Hepatocyte (in vitro differentiated cells): ENCODE measurements at regions not wholly inside any gene's neighbourhood (a gene's known extent, or its start where the extent isn't known, plus 50 kb on each side); places are given as distances from the start of the nearest gene placed in this dataset.
"Not testable (repeated sequence)": the region's sequence is repeated elsewhere in the genome, so short reads cannot be mapped to it uniquely, and the experiment has no call there.

Experiments
- DNase-seq: peaks from one replicate; pipeline ENCODE4 v3.0.0-alpha.2; 2016; ENCODE audit warnings: low spot score
- H2AFZ ChIP-seq: fragments of 200-600 bp; sonication (generic); 2 replicates; pipeline ENCODE4 v1.6.0; 2016; ENCODE audit warnings: antibody characterized with exemption, mild to moderate bottlenecking
- H3K27ac ChIP-seq: fragments of 200-600 bp; sonication (generic); 2 replicates; pipeline ENCODE4 v1.5.1; 2016; ENCODE audit warnings: mild to moderate bottlenecking
- H3K27me3 ChIP-seq: fragments of 200-600 bp; sonication (generic); 2 replicates; pipeline ENCODE4 v1.6.1; 2016
- H3K36me3 ChIP-seq: fragments of 200-600 bp; sonication (generic); replicated peaks from 2 replicates; pipeline ENCODE4 v1.5.1; 2016; ENCODE audit warnings: low read depth; ENCODE audit not compliant: insufficient read depth
- H3K4me1 ChIP-seq: fragments of 200-600 bp; sonication (generic); 2 replicates; pipeline ENCODE4 v1.5.1; 2016; ENCODE audit warnings: mild to moderate bottlenecking, moderate library complexity; ENCODE audit not compliant: insufficient read depth
- H3K4me2 ChIP-seq: fragments of 200-600 bp; sonication (generic); 2 replicates; pipeline ENCODE4 v1.6.0; 2016
- H3K4me3 ChIP-seq: fragments of 200-600 bp; sonication (generic); 2 replicates; pipeline ENCODE4 v1.5.1; 2016; ENCODE audit warnings: mild to moderate bottlenecking
- H3K79me2 ChIP-seq: fragments of 200-600 bp; sonication (generic); 2 replicates; pipeline ENCODE4 v1.6.0; 2017; ENCODE audit warnings: mild to moderate bottlenecking
- H3K9me2 ChIP-seq: fragments of 200-600 bp; sonication (generic); replicated peaks from 2 replicates; pipeline ENCODE4 v1.6.0; 2017; ENCODE audit warnings: mild to moderate bottlenecking; ENCODE audit not compliant: insufficient read depth
- H3K9me3 ChIP-seq: fragments of 200-600 bp; sonication (generic); 2 replicates; pipeline ENCODE4 v1.5.1; 2016; ENCODE audit warnings: low read depth, mild to moderate bottlenecking
- H4K20me1 ChIP-seq: fragments of 200-600 bp; sonication (generic); 2 replicates; pipeline ENCODE4 v1.6.0; 2016; ENCODE audit warnings: mild to moderate bottlenecking; ENCODE audit not compliant: insufficient read depth, poor library complexity, severe bottlenecking
- EZH2 ChIP-seq: fragments of 200-600 bp; sonication (generic); IDR thresholded peaks from 2 replicates; pipeline ENCODE4 v1.6.1; 2016; ENCODE audit warnings: antibody characterized with exemption, mild to moderate bottlenecking, borderline replicate concordance
- EZH2phosphoT487 ChIP-seq: fragments of 200-600 bp; sonication (generic); IDR thresholded peaks from one replicate; pipeline ENCODE4 v1.6.1; 2018; ENCODE audit warnings: antibody characterized with exemption, mild to moderate bottlenecking, low read depth, moderate library complexity; ENCODE audit not compliant: unreplicated experiment, severe bottlenecking
- WGBS: methylation state at CpG from one replicate; pipeline ENCODE4 v1.1.6; 2016; ENCODE audit warnings: low lambda C conversion rate; ENCODE audit errors: missing lambda C conversion rate; 5-methylcytosine and 5-hydroxymethylcytosine counted together
- TF ChIP-seq, protein P1 (sequence below): fragments of 200-600 bp; sonication (generic); IDR thresholded peaks from 2 replicates; pipeline ENCODE4 v1.5.1; 2016; ENCODE audit warnings: antibody characterized with exemption, mild to moderate bottlenecking; ENCODE audit not compliant: poor library complexity

DNA sequence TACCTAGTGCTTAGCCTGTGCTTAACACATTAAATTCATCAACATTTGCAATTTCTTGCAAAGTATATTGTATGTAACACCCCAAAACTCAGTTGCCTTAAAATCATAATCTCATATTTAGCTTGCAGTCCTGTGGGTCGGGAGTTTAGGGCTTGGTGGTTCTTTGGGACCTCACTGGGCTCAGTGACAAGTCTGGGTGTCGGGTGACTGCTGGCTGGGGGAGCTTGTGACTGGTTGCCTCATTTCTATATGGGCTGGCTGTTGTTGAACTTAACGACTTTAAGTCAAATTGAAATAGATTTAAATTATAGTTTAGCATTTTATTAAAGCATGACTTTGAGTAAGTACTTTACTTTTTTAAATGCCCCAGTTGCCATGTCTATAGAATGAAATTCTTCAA lies 401.4 kb upstream of the NR3C2 start:
- TF ChIP-seq, protein P1, sequence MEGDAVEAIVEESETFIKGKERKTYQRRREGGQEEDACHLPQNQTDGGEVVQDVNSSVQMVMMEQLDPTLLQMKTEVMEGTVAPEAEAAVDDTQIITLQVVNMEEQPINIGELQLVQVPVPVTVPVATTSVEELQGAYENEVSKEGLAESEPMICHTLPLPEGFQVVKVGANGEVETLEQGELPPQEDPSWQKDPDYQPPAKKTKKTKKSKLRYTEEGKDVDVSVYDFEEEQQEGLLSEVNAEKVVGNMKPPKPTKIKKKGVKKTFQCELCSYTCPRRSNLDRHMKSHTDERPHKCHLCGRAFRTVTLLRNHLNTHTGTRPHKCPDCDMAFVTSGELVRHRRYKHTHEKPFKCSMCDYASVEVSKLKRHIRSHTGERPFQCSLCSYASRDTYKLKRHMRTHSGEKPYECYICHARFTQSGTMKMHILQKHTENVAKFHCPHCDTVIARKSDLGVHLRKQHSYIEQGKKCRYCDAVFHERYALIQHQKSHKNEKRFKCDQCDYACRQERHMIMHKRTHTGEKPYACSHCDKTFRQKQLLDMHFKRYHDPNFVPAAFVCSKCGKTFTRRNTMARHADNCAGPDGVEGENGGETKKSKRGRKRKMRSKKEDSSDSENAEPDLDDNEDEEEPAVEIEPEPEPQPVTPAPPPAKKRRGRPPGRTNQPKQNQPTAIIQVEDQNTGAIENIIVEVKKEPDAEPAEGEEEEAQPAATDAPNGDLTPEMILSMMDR: no peak
- TF ChIP-seq EZH2 (no peak), EZH2phosphoT487 (no peak)
- Histone ChIP-seq H3K9me3 (no peaks in the 10 kb centered on the region), H3K9me2 (no peaks in the 10 kb centered on the region), H3K27ac (no peak overlapping the region), H3K36me3 (no peaks in the 10 kb centered on the region), H4K20me1 (no peaks in the 10 kb centered on the region), H3K27me3 (no peaks in the 10 kb centered on the region), H3K4me2 (no peak overlapping the region), H3K4me1 (no peaks in the 10 kb centered on the region), H3K79me2 (no peaks in the 10 kb centered on the region), H2AFZ (no peak overlapping the region), H3K4me3 (no peak overlapping the region)
- DNase-seq: no peak
- 84% methylated on average over 3 of the region's 3 CpGs for WGBS

DNA sequence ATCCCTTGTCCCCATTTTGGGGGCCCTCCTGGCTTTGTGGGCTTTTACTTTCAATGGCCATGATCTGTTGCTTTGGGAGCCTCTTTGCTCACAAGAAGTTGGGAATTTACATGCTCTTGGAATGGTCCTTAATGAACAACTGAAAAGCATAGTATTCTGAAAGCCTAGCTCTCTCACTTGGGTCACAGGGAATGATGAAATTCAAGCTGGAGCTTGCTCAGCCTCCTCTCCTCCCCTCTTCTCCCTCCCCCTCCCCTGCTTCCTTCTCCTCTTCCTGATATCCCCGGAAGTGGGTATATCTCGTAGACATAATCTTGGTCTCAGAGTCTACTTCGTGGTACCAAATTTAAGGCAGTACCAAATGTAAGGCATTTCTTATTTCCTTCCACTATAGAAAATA lies 400.6 kb upstream of the NR3C2 start:
- H4K20me1 ChIP-seq: no peaks in the 10 kb centered on the region
- no peaks in the 10 kb centered on the region for H3K4me1 ChIP-seq
- H3K9me2 ChIP-seq: no peaks in the 10 kb centered on the region
- DNase-seq: no peak
- no peaks in the 10 kb centered on the region for H3K79me2 ChIP-seq
- H3K36me3 ChIP-seq: no peaks in the 10 kb centered on the region
- H3K4me2 ChIP-seq: no peak overlapping the region
- H3K27me3 ChIP-seq: no peaks in the 10 kb centered on the region
- TF ChIP-seq EZH2 (no peak), EZH2phosphoT487 (no peak)
- TF ChIP-seq, protein P1: no peak
- H3K4me3 ChIP-seq: no peak overlapping the region
- H2AFZ ChIP-seq: no peak overlapping the region
- 92% methylated on average over 3 of the region's 3 CpGs for WGBS
- H3K9me3 ChIP-seq: no peaks in the 10 kb centered on the region
- no peak overlapping the region for H3K27ac ChIP-seq

DNA sequence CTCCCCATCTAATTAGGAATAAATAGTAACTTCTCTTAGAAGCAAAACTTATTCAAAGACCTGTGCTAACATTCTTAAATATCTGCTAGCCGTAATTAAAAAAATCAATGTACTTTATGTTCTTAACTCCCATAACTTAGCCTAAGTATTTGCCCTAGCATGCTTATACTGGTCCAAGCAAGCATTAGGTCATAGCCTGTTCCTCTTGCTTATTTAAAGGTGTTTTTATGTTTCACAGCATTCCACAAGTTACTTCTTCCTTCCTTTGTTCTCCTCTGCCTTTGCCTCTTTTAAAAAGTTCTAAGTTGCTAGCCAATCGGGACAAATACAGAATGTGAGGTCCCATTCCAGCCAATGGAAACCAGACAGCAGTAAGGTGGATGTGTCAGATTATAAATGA lies 395.4 kb upstream of the NR3C2 start:
- H3K4me3 ChIP-seq, H3K9me3 ChIP-seq, H2AFZ ChIP-seq, DNase-seq, H3K79me2 ChIP-seq, H3K36me3 ChIP-seq, H3K27me3 ChIP-seq, H3K27ac ChIP-seq, H3K4me1 ChIP-seq, H3K9me2 ChIP-seq, H3K4me2 ChIP-seq, H4K20me1 ChIP-seq: not testable (repeated sequence)
- 87% methylated on average over 2 of the region's 2 CpGs for WGBS

DNA sequence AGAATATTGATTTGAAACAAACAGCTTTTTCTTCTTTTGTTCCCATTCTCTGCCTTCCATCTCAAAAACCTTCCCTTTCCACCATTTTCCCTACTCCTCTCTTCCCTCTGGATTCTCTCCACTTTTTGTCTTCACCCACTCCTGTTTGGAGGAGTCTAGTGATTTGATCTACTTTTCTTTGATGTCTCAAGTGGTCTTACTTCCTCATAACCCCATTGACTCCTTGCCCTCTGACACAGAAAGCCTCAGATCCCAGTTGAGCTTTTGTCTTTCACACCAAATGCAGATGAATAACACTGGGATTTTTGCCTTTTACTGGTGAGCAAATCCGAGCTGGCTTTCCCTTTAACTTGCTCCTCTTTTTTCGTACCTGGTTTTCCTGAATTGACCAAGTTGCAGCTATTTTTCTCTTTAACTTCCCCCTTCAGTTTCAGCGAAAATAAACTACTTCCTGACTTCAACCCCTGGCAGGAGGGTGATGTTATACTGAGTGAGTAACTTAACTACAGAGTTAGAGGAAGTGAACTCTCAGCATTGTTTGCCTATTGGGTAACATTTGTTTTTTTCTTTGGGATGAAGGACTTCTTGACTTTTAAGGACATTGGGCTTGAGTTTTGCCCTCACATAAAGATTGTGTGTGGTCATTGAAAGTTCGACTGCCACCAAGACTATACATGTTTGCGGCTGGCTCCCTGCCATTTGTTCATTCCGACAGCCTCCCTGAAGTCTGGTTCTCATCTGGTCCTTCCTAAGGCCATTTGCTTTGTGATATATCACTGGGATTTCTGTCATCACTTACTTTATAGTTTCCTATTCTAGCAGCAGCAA lies 392.8 kb upstream of the NR3C2 start:
- TF ChIP-seq, protein P1: no peak
- TF ChIP-seq EZH2phosphoT487 (no peak), EZH2 (no peak)
- Histone ChIP-seq H3K79me2 (no peaks in the 10 kb centered on the region), H3K4me1 (peaks cover 3% of the 10 kb centered on the region), H3K27me3 (no peaks in the 10 kb centered on the region), H3K4me2 (no peak overlapping the region), H2AFZ (no peak overlapping the region), H3K27ac (peak overlapping the region; percentile 61), H3K4me3 (no peak overlapping the region), H3K9me2 (no peaks in the 10 kb centered on the region), H3K36me3 (no peaks in the 10 kb centered on the region), H4K20me1 (no peaks in the 10 kb centered on the region), H3K9me3 (no peaks in the 10 kb centered on the region)
- DNase-seq: peak; percentile 36
- WGBS: 19% methylated on average over 6 of the region's 6 CpGs
